Endometrial microvascular endothelial cells (primary cell): ENCODE measurements at regions not wholly inside any gene's neighbourhood (a gene's known extent, or its start where the extent isn't known, plus 50 kb on each side); places are given as distances from the start of the nearest gene placed in this dataset.

Source experiments
- in situ Hi-C: cut with HindIII; loops from 2 replicates; pipeline ENCODE4 v1.10.0; 2017; ENCODE audit warnings: low sequenced_read_pairs, low pct_unique_long_range_greater_than_20kb; ENCODE audit errors: inconsistent ontology term

- in situ Hi-C loops, result no loop called here
These were observed 734.0 kb upstream of the NR2F2 start for GRCh38 chr15:95596496-95596895.

- in situ Hi-C loops, result no loop called here
These were observed 732.1 kb upstream of the NR2F2 start for GRCh38 chr15:95598251-95598855.

GRCh38 chr15:95600367-95600766 is 730.1 kb upstream of the NR2F2 start:
- in situ Hi-C loops, result no loop called here

GRCh38 chr15:95600884-95601283 is 729.6 kb upstream of the NR2F2 start:
- in situ Hi-C loops, result no loop called here

- in situ Hi-C loops, result no loop called here
These were observed 729.0 kb upstream of the NR2F2 start for GRCh38 chr15:95601525-95601924.

- in situ Hi-C loops, result no loop called here
These were observed 726.7 kb upstream of the NR2F2 start for GRCh38 chr15:95603802-95604201.

- in situ Hi-C loops, result no loop called here
These were observed 725.9 kb upstream of the NR2F2 start for GRCh38 chr15:95604634-95605036.

GRCh38 chr15:95605098-95605497 is 725.4 kb upstream of the NR2F2 start:
- in situ Hi-C loops, result no loop called here

GRCh38 chr15:95606551-95606950 is 723.9 kb upstream of the NR2F2 start:
- in situ Hi-C loops, result no loop called here

- in situ Hi-C loops, result no loop called here
These were observed 722.1 kb upstream of the NR2F2 start for GRCh38 chr15:95608371-95608770.

- in situ Hi-C loops, result no loop called here
These were observed 721.4 kb upstream of the NR2F2 start for GRCh38 chr15:95609096-95609495.

GRCh38 chr15:95610945-95611344 is 719.6 kb upstream of the NR2F2 start:
- in situ Hi-C loops, result no loop called here

GRCh38 chr15:95615436-95615835 is 715.1 kb upstream of the NR2F2 start:
- in situ Hi-C loops, result no loop called here

GRCh38 chr15:95616306-95616705 is 714.2 kb upstream of the NR2F2 start:
- in situ Hi-C loops, result no loop called here

GRCh38 chr15:95620934-95621579 is 709.4 kb upstream of the NR2F2 start:
- in situ Hi-C loops, result no loop called here

GRCh38 chr15:95622843-95623242 is 707.7 kb upstream of the NR2F2 start:
- in situ Hi-C loops, result no loop called here

GRCh38 chr15:95624100-95624499 is 706.4 kb upstream of the NR2F2 start:
- in situ Hi-C loops, result no loop called here

- in situ Hi-C loops, result no loop called here
These were observed 705.7 kb upstream of the NR2F2 start for GRCh38 chr15:95624616-95625361.

GRCh38 chr15:95626501-95627361 is 703.8 kb upstream of the NR2F2 start:
- in situ Hi-C loops, result no loop called here
